ENCODE measurements at regions not wholly inside any gene's neighbourhood (a gene's known extent, or its start where the extent isn't known, plus 50 kb on each side); places are given as distances from the start of the nearest gene placed in this dataset.

- TF ChIP-seq CTCF (IDR thresholded peaks at IDR 0.05) (no peak), POLR2A (IDR thresholded peaks at IDR 0.05) (no peak)
Observed at GRCh38 chr2:18412980-18413675, 147.3 kb downstream of the RDH14 start.

All from esophagus squamous epithelium (tissue), 4 donors.